Activated CD8-positive, alpha-beta memory T cell treated with anti-CD3 and anti-CD28 coated beads, Interleukin-2, amount 50 U/mL, for 48 hours (primary cell): ENCODE measurements at regions not wholly inside any gene's neighbourhood (a gene's known extent, or its start where the extent isn't known, plus 50 kb on each side); places are given as distances from the start of the nearest gene placed in this dataset.
"Not testable (repeated sequence)": the region's sequence is repeated elsewhere in the genome, so short reads cannot be mapped to it uniquely, and the experiment has no call there.

Source experiments
- DNase-seq: peaks from one replicate; pipeline ENCODE4 v3.0.0-alpha.2; 2020

GRCh38 chr12:68481181-68481941 is 129.3 kb upstream of the RAP1B start:
- no peak for DNase-seq

GRCh38 chr12:68482014-68482413 is 128.7 kb upstream of the RAP1B start:
- no peak for DNase-seq

- DNase-seq: no peak
Observed at GRCh38 chr12:68482660-68483059, 128.0 kb upstream of the RAP1B start.

GRCh38 chr12:68483592-68484383 is 126.9 kb upstream of the RAP1B start:
- DNase-seq: no peak

GRCh38 chr12:68484578-68484977 is 126.1 kb upstream of the RAP1B start:
- DNase-seq: not testable (repeated sequence)

GRCh38 chr12:68486449-68486848 is 124.2 kb upstream of the RAP1B start:
- not testable (repeated sequence) for DNase-seq

- DNase-seq: no peak
Observed at GRCh38 chr12:68487721-68488309, 122.9 kb upstream of the RAP1B start.

- DNase-seq: no peak
Observed at GRCh38 chr12:68489273-68489672, 121.4 kb upstream of the RAP1B start.

- DNase-seq: no peak
Observed at GRCh38 chr12:68490476-68490875, 120.2 kb upstream of the RAP1B start.

GRCh38 chr12:68491204-68491960 is 119.3 kb upstream of the RAP1B start:
- no peak for DNase-seq

GRCh38 chr12:68495336-68496070 is 115.2 kb upstream of the RAP1B start:
- DNase-seq: no peak

- no peak for DNase-seq
Observed at GRCh38 chr12:68497107-68497506, 113.6 kb upstream of the RAP1B start.

GRCh38 chr12:68497702-68498101 is 113.0 kb upstream of the RAP1B start:
- DNase-seq: no peak

GRCh38 chr12:68498736-68499135 is 112.0 kb upstream of the RAP1B start:
- no peak for DNase-seq

- no peak for DNase-seq
Observed at GRCh38 chr12:68499616-68500015, 111.1 kb upstream of the RAP1B start.

GRCh38 chr12:68501226-68501625 is 109.5 kb upstream of the RAP1B start:
- no peak for DNase-seq

GRCh38 chr12:68505970-68506369 is 104.7 kb upstream of the RAP1B start:
- no peak for DNase-seq

- DNase-seq: no peak
Observed at GRCh38 chr12:68506619-68507018, 104.1 kb upstream of the RAP1B start.

- DNase-seq: no peak
Observed at GRCh38 chr12:68507657-68508056, 103.0 kb upstream of the RAP1B start.

- no peak for DNase-seq
Observed at GRCh38 chr12:68508576-68508975, 102.1 kb upstream of the RAP1B start.

GRCh38 chr12:68509242-68509641 is 101.5 kb upstream of the RAP1B start:
- DNase-seq: no peak

- no peak for DNase-seq
Observed at GRCh38 chr12:68510397-68510796, 100.3 kb upstream of the RAP1B start.
